SK-N-SH treated with all-trans-retinoic acid at 6 μM for 48 hours (cell line): ENCODE measurements at regions not wholly inside any gene's neighbourhood (a gene's known extent, or its start where the extent isn't known, plus 50 kb on each side); places are given as distances from the start of the nearest gene placed in this dataset.

Source experiments
- ATAC-seq: fragments of 200-7000 bp; cut with Tn5 transposase; 3 replicates; pipeline ENCODE4 v1.9.1; 2020; ENCODE audit warnings: mild to moderate bottlenecking, moderate library complexity
- ARNTL ChIP-seq: fragments of 450-650 bp; formaldehyde crosslinking; IDR thresholded peaks from 2 replicates; pipeline ENCODE4 v1.5.0; 2020; ENCODE audit warnings: low read depth, mild to moderate bottlenecking, moderate library complexity, borderline replicate concordance
- BACH2 ChIP-seq: fragments of 250-450 bp; sonication (Bioruptor Pico); IDR thresholded peaks from 2 replicates; pipeline ENCODE4 v1.9.0; 2021; ENCODE audit warnings: mild to moderate bottlenecking, borderline replicate concordance
- CSDC2 ChIP-seq: fragments of 250-450 bp; sonication (Bioruptor Pico); IDR thresholded peaks from 2 replicates; pipeline ENCODE4 v1.5.0; 2020; ENCODE audit warnings: mild to moderate bottlenecking, moderate library complexity
- ESRRG ChIP-seq: fragments of 250-450 bp; sonication (Bioruptor Pico); IDR thresholded peaks from 2 replicates; pipeline ENCODE4 v1.6.1; 2021; ENCODE audit warnings: mild to moderate bottlenecking
- GLIS3 ChIP-seq: fragments of 250-450 bp; sonication (Bioruptor Pico); IDR thresholded peaks from 2 replicates; pipeline ENCODE4 v1.5.0; 2020; ENCODE audit warnings: mild to moderate bottlenecking, moderate library complexity
- ISL1 ChIP-seq: fragments of 250-450 bp; sonication (Bioruptor Pico); IDR thresholded peaks from 2 replicates; pipeline ENCODE4 v2.1.2; 2022; ENCODE audit warnings: mild to moderate bottlenecking, moderate library complexity
- OSR1 ChIP-seq: fragments of 250-450 bp; sonication (Bioruptor Pico); IDR thresholded peaks from 2 replicates; pipeline ENCODE4 v1.8.0; 2022; ENCODE audit warnings: moderate library complexity, mild to moderate bottlenecking, inconsistent platforms
- POU6F1 ChIP-seq: fragments of 250-450 bp; sonication (Bioruptor Pico); IDR thresholded peaks from 2 replicates; pipeline ENCODE4 v1.8.0; 2021; ENCODE audit warnings: low read depth, mild to moderate bottlenecking, moderate library complexity, borderline replicate concordance
- PPARA ChIP-seq: fragments of 250-450 bp; sonication (Bioruptor Pico); IDR thresholded peaks from 2 replicates; pipeline ENCODE4 v1.5.0; 2020; ENCODE audit warnings: mild to moderate bottlenecking, borderline replicate concordance
- RARB ChIP-seq: fragments of 250-450 bp; sonication (Bioruptor Pico); IDR thresholded peaks from 2 replicates; pipeline ENCODE4 v1.8.0; 2021; ENCODE audit warnings: mild to moderate bottlenecking, moderate library complexity
- SNAI2 ChIP-seq: fragments of 250-450 bp; sonication (Bioruptor Pico); IDR thresholded peaks from 2 replicates; pipeline ENCODE4 v1.5.0; 2020; ENCODE audit warnings: mild to moderate bottlenecking, moderate library complexity
- TCF4 ChIP-seq: fragments of 250-450 bp; sonication (Bioruptor Pico); IDR thresholded peaks from 2 replicates; pipeline ENCODE4 v1.8.0; 2021; ENCODE audit warnings: mild to moderate bottlenecking, moderate library complexity, borderline replicate concordance
- TOX ChIP-seq: fragments of 250-450 bp; sonication (Bioruptor Pico); IDR thresholded peaks from 2 replicates; pipeline ENCODE4 v1.8.0; 2021; ENCODE audit warnings: mild to moderate bottlenecking, moderate library complexity, borderline replicate concordance
- TSHZ2 ChIP-seq: fragments of 250-450 bp; sonication (Bioruptor Pico); IDR thresholded peaks from 2 replicates; pipeline ENCODE4 v1.5.0; 2020; ENCODE audit warnings: mild to moderate bottlenecking, moderate library complexity
- ZC3H10 ChIP-seq: fragments of 250-450 bp; sonication (Bioruptor Pico); IDR thresholded peaks from 2 replicates; pipeline ENCODE4 v1.5.1; 2021; ENCODE audit warnings: mild to moderate bottlenecking, moderate library complexity
- ZFP30 ChIP-seq: fragments of 450-650 bp; formaldehyde crosslinking; IDR thresholded peaks from 2 replicates; pipeline ENCODE4 v1.5.0; 2022; ENCODE audit warnings: mild to moderate bottlenecking, moderate library complexity
- ZNF565 ChIP-seq: fragments of 450-650 bp; formaldehyde crosslinking; conservative IDR thresholded peaks from 2 replicates; pipeline ENCODE4 v1.5.0; 2020; ENCODE audit warnings: low read depth, mild to moderate bottlenecking, moderate library complexity
- ZNF70 ChIP-seq: fragments of 450-650 bp; formaldehyde crosslinking; IDR thresholded peaks from 2 replicates; pipeline ENCODE4 v1.5.0; 2020; ENCODE audit warnings: mild to moderate bottlenecking, moderate library complexity
- ZNF8 ChIP-seq: fragments of 450-650 bp; formaldehyde crosslinking; IDR thresholded peaks from 2 replicates; pipeline ENCODE4 v1.5.0; 2020; ENCODE audit warnings: mild to moderate bottlenecking, moderate library complexity
- TF ChIP-seq, protein P1 (sequence below): fragments of 250-450 bp; sonication (Bioruptor Pico); IDR thresholded peaks from 2 replicates; pipeline ENCODE4 v1.5.1; 2021; ENCODE audit warnings: mild to moderate bottlenecking, moderate library complexity

DNA sequence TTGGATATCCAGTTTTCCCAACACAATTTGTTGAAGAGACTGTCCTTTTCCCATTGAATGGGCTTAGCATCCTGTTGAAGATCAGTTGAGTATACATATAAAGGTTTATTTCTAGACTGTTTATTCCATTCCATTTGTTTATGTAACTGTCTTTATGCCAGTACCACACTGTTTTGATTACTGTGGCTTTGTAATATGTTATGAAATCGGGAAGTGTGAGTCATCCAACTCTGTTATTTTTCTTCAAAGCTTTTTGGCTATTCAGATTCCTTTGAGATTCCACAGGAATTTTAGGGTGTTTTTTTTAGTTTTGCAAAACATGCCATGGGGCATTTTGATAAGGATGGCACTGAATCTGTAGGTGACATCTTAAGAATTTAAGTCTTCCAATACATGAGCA lies 188.3 kb downstream of the BMP7 start:
- TF ChIP-seq TCF4 (CRISPR knock-in tag) (no peak), ZNF70 (CRISPR knock-in tag) (no peak), CSDC2 (CRISPR knock-in tag) (no peak), OSR1 (CRISPR knock-in tag) (no peak), SNAI2 (CRISPR knock-in tag) (no peak), TSHZ2 (CRISPR knock-in tag) (no peak), RARB (CRISPR knock-in tag) (no peak)
- TF ChIP-seq, all 23 proteins: peak for 0

GRCh38 chr20:57079031-57080005 lies 187.1 kb downstream of the BMP7 start:
- TF ChIP-seq BACH2 (CRISPR knock-in tag) = no peak
- no peak for TF ChIP-seq ZNF70 (CRISPR knock-in tag)
- TF ChIP-seq ISL1 (CRISPR knock-in tag) = no peak
- TF ChIP-seq OSR1 (CRISPR knock-in tag) = no peak
- no peak for TF ChIP-seq ZC3H10 (CRISPR knock-in tag)
- no peak for TF ChIP-seq GLIS3 (CRISPR knock-in tag)
- TF ChIP-seq CSDC2 (CRISPR knock-in tag) = no peak
- TF ChIP-seq, protein P1, sequence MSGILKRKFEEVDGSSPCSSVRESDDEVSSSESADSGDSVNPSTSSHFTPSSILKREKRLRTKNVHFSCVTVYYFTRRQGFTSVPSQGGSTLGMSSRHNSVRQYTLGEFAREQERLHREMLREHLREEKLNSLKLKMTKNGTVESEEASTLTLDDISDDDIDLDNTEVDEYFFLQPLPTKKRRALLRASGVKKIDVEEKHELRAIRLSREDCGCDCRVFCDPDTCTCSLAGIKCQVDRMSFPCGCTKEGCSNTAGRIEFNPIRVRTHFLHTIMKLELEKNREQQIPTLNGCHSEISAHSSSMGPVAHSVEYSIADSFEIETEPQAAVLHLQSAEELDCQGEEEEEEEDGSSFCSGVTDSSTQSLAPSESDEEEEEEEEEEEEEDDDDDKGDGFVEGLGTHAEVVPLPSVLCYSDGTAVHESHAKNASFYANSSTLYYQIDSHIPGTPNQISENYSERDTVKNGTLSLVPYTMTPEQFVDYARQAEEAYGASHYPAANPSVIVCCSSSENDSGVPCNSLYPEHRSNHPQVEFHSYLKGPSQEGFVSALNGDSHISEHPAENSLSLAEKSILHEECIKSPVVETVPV (CRISPR knock-in tag) = no peak
- TF ChIP-seq POU6F1 (CRISPR knock-in tag) = no peak
- no peak for TF ChIP-seq SNAI2 (CRISPR knock-in tag)
- no peak for TF ChIP-seq ESRRG (CRISPR knock-in tag)
- TF ChIP-seq TOX (CRISPR knock-in tag) = no peak
- TF ChIP-seq PPARA (CRISPR knock-in tag) = no peak
- TF ChIP-seq ZFP30 = no peak
- TF ChIP-seq TCF4 (CRISPR knock-in tag) = no peak
- TF ChIP-seq ARNTL (CRISPR knock-in tag) = no peak
- TF ChIP-seq ZNF8 = no peak
- TF ChIP-seq ZNF565 = no peak
- TF ChIP-seq, all 23 proteins: peak for 0
- ATAC-seq = no peak

More for the DNA sequence above, 188.3 kb downstream of the BMP7 start:
- no peak for ATAC-seq

GRCh38 chr20:57080796-57081195 lies 185.6 kb downstream of the BMP7 start:
- no peak for TF ChIP-seq RARB (CRISPR knock-in tag)
- no peak for TF ChIP-seq POU6F1 (CRISPR knock-in tag)
- ATAC-seq = no peak
